Endothelial cell (in vitro differentiated cells): ENCODE measurements at regions not wholly inside any gene's neighbourhood (a gene's known extent, or its start where the extent isn't known, plus 50 kb on each side); places are given as distances from the start of the nearest gene placed in this dataset.
A peak's percentile ranks its signal among the peaks of the same experiment; 100 is the strongest.
"Not testable (repeated sequence)": the region's sequence is repeated elsewhere in the genome, so short reads cannot be mapped to it uniquely, and the experiment has no call there.

Experiments used
- DNase-seq: peaks from one replicate; pipeline ENCODE4 v3.0.0; 2021; ENCODE audit warnings: low spot score
- H3K27ac Mint-ChIP-seq: one replicate; pipeline ENCODE4 v1.8.0; 2021; ENCODE audit warnings: mixed read lengths, inconsistent platforms; ENCODE audit not compliant: unreplicated experiment
- H3K27me3 Mint-ChIP-seq: one replicate; pipeline ENCODE4 v1.8.0; 2021; ENCODE audit warnings: mild to moderate bottlenecking, moderate library complexity, mixed read lengths, inconsistent platforms; ENCODE audit not compliant: unreplicated experiment
- H3K36me3 Mint-ChIP-seq: one replicate; pipeline ENCODE4 v1.8.0; 2021; ENCODE audit warnings: mild to moderate bottlenecking, low read depth, mixed read lengths, inconsistent platforms; ENCODE audit not compliant: unreplicated experiment
- H3K4me1 Mint-ChIP-seq: one replicate; pipeline ENCODE4 v1.8.0; 2021; ENCODE audit warnings: mild to moderate bottlenecking, mixed read lengths, inconsistent platforms; ENCODE audit not compliant: unreplicated experiment
- H3K4me3 Mint-ChIP-seq: one replicate; pipeline ENCODE4 v1.8.0; 2021; ENCODE audit warnings: mild to moderate bottlenecking, mixed read lengths, inconsistent platforms; ENCODE audit not compliant: unreplicated experiment
- H3K9me3 Mint-ChIP-seq: one replicate; pipeline ENCODE4 v1.8.0; 2021; ENCODE audit warnings: mixed read lengths, inconsistent platforms; ENCODE audit not compliant: unreplicated experiment
- CTCF ChIP-seq: fragments of 200-600 bp; sonication (generic); IDR thresholded peaks from one replicate; pipeline ENCODE4 v1.5.0; 2021; ENCODE audit warnings: antibody characterized with exemption; ENCODE audit not compliant: unreplicated experiment

GRCh38 chr9:7490317-7491108, 309.1 kb downstream of the DMAC1 start:
- no peak for DNase-seq
- no peaks in the 10 kb centered on the region for H3K36me3 Mint-ChIP-seq
- no peak overlapping the region for H3K4me3 Mint-ChIP-seq
- H3K27me3 Mint-ChIP-seq = no peaks in the 10 kb centered on the region
- H3K9me3 Mint-ChIP-seq = no peaks in the 10 kb centered on the region
- no peak for TF ChIP-seq CTCF
- no peaks in the 10 kb centered on the region for H3K4me1 Mint-ChIP-seq
- H3K27ac Mint-ChIP-seq = no peak overlapping the region

- Mint-ChIP-seq H3K27ac (no peak overlapping the region), H3K4me3 (no peak overlapping the region), H3K36me3 (no peaks in the 10 kb centered on the region), H3K9me3 (no peaks in the 10 kb centered on the region), H3K4me1 (no peaks in the 10 kb centered on the region), H3K27me3 (no peaks in the 10 kb centered on the region)
- DNase-seq = no peak
- TF ChIP-seq CTCF = no peak
These were observed 310.5 kb downstream of the DMAC1 start for GRCh38 chr9:7489036-7489435.

- DNase-seq, H3K36me3 Mint-ChIP-seq, H3K4me1 Mint-ChIP-seq, H3K9me3 Mint-ChIP-seq, H3K4me3 Mint-ChIP-seq, H3K27me3 Mint-ChIP-seq, H3K27ac Mint-ChIP-seq: not testable (repeated sequence)
These were observed 315.6 kb downstream of the DMAC1 start for GRCh38 chr9:7484014-7484413.

DNA sequence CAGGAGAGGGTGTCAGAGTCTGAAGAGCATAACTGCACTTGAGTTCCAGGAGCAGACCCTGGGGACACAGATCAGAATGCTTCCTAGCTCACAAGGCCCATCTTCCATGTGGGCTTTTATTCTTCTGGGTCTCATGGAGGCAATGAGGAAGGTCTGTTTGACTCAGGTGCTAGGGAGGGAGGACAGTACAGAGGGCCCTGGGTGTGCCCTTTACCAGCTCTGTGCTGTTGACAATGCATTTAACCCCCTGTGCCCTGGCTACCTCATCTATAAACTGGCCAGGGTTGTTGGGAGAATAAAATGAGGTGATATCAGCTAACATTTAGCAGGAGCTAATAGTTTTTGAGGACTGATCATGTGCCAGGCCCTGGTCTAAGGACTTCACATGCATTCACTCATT, 318.0 kb downstream of the DMAC1 start:
- DNase-seq = no peak
- Mint-ChIP-seq H3K36me3 (no peaks in the 10 kb centered on the region), H3K4me1 (no peaks in the 10 kb centered on the region), H3K27me3 (peaks cover 1% of the 10 kb centered on the region), H3K9me3 (no peaks in the 10 kb centered on the region), H3K4me3 (no peak overlapping the region), H3K27ac (no peak overlapping the region)
- no peak for TF ChIP-seq CTCF

DNA sequence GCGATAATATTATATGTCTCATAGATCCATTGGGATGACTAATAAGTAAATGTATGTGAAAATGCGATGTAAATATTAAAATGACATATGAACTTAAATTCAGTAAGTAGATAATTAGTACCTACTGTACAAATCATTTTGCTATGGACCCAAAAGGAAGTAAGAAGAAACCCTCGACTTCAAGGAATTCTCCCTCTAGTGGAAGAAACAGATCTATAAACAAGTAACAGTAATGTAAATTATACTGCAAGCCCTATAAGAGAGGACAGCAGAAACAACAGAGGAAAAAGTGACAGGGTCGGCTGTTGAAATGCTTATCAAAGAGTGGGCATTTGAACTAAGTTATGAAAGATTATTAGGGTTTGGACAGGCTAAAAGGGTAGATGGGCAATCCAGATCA, 320.3 kb downstream of the DMAC1 start:
- no peak for DNase-seq
- peak; percentile 26 for TF ChIP-seq CTCF
- Mint-ChIP-seq H3K27ac (no peak overlapping the region), H3K27me3 (peaks cover 1% of the 10 kb centered on the region), H3K9me3 (no peaks in the 10 kb centered on the region), H3K36me3 (no peaks in the 10 kb centered on the region), H3K4me1 (no peaks in the 10 kb centered on the region), H3K4me3 (no peak overlapping the region)
